HEK293 (cell line): ENCODE measurements at regions not wholly inside any gene's neighbourhood (a gene's known extent, or its start where the extent isn't known, plus 50 kb on each side); places are given as distances from the start of the nearest gene placed in this dataset.

Source experiments
- CTCF ChIA-PET: fragments of 350-600 bp; formaldehyde crosslinking; extraction: SDS; loops from one replicate; lab custom pipeline; 2021; ENCODE audit warnings: antibody characterized with exemption; lab: Yijun Ruan, JAX
- POLR2A ChIA-PET: fragments of 300-600 bp; formaldehyde crosslinking; extraction: SDS; loops from one replicate; lab custom pipeline; 2020; ENCODE audit warnings: antibody characterized with exemption, inconsistent platforms; lab: Yijun Ruan, JAX
- H3K27ac ChIP-seq: fragments of 200-500 bp; sonication (Bioruptor generic); 2 replicates; pipeline ENCODE4 v1.5.1; 2014; ENCODE audit warnings: low read depth, low read length, control low read depth, inconsistent platforms; ENCODE audit errors: extremely low read depth
- H3K36me3 ChIP-seq, 2 experiments: fragments of 200-500 bp in 1 of 2; sonication (Bioruptor generic) in 1 of 2; 1 replicate in 1 of 2; 2 replicates in 1 of 2; pipeline ENCODE4 v1.5.1; 2014 to 2017; ENCODE audit warnings: inconsistent platforms in 2 of 2, low read length in 2 of 2; ENCODE audit not compliant: control insufficient read depth in 2 of 2, insufficient read depth in 1 of 2
- H3K4me1 ChIP-seq: fragments of 200-500 bp; sonication (Bioruptor generic); 2 replicates; pipeline ENCODE4 v1.5.1; 2014; ENCODE audit warnings: mild to moderate bottlenecking, low read length, inconsistent platforms; ENCODE audit not compliant: control insufficient read depth, insufficient read depth
- H3K4me3 ChIP-seq: 2 replicates; pipeline ENCODE4 v1.5.1; 2011; ENCODE audit warnings: low read depth, mild to moderate bottlenecking, control low read depth, low read length, moderate library complexity
- H3K9me3 ChIP-seq: fragments of 200-500 bp; sonication (Bioruptor generic); 2 replicates; pipeline ENCODE4 v1.5.1; 2014; ENCODE audit warnings: low read depth, low read length, inconsistent platforms; ENCODE audit not compliant: control insufficient read depth, insufficient read depth
- TCF7L2 ChIP-seq: IDR thresholded peaks from 2 replicates; pipeline ENCODE4 v1.6.1; 2011; ENCODE audit warnings: low read depth, mild to moderate bottlenecking, inconsistent platforms, low read length, moderate library complexity, borderline replicate concordance
- YY2 ChIP-seq: fragments of 450-650 bp; formaldehyde crosslinking; IDR thresholded peaks from 2 replicates; pipeline ENCODE4 v1.5.1; 2016; ENCODE audit warnings: missing biosample characterization, missing genetic modification characterization
- ZBTB21 ChIP-seq: fragments of 450-650 bp; formaldehyde crosslinking; IDR thresholded peaks from 2 replicates; pipeline ENCODE4 v1.5.1; 2017; ENCODE audit warnings: missing biosample characterization, missing genetic modification characterization
- ZFHX2 ChIP-seq: fragments of 450-650 bp; formaldehyde crosslinking; conservative IDR thresholded peaks from 2 replicates; pipeline ENCODE4 v1.5.1; 2016; ENCODE audit warnings: missing biosample characterization, missing genetic modification characterization
- ZFP3 ChIP-seq: fragments of 450-650 bp; formaldehyde crosslinking; IDR thresholded peaks from 2 replicates; pipeline ENCODE4 v1.5.1; 2016; ENCODE audit warnings: low read depth, missing biosample characterization, missing genetic modification characterization
- ZNF26 ChIP-seq: fragments of 450-650 bp; formaldehyde crosslinking; IDR thresholded peaks from 2 replicates; pipeline ENCODE4 v1.5.1; 2016; ENCODE audit warnings: missing biosample characterization, missing genetic modification characterization
- ZNF302 ChIP-seq: fragments of 450-650 bp; formaldehyde crosslinking; IDR thresholded peaks from 2 replicates; pipeline ENCODE4 v1.5.1; 2016; ENCODE audit warnings: missing biosample characterization, missing genetic modification characterization, low read depth
- ZNF449 ChIP-seq: fragments of 450-650 bp; formaldehyde crosslinking; IDR thresholded peaks from 2 replicates; pipeline ENCODE4 v1.5.1; 2017; ENCODE audit warnings: missing biosample characterization, mild to moderate bottlenecking, missing genetic modification characterization, moderate library complexity
- ZNF596 ChIP-seq: fragments of 450-650 bp; IDR thresholded peaks from 2 replicates; pipeline ENCODE4 v1.5.0; 2018; ENCODE audit warnings: missing biosample characterization, mild to moderate bottlenecking, missing genetic modification characterization, moderate library complexity
- ZNF626 ChIP-seq: fragments of 450-650 bp; sonication (Bioruptor Pico); formaldehyde crosslinking; IDR thresholded peaks from 2 replicates; pipeline ENCODE4 v1.5.1; 2018; ENCODE audit warnings: missing biosample characterization, missing genetic modification characterization, inconsistent platforms
- ZNF639 ChIP-seq: fragments of 450-650 bp; formaldehyde crosslinking; IDR thresholded peaks from 2 replicates; pipeline ENCODE4 v1.5.1; 2016; ENCODE audit warnings: missing biosample characterization, missing genetic modification characterization
- ZNF747 ChIP-seq: fragments of 450-650 bp; formaldehyde crosslinking; IDR thresholded peaks from 2 replicates; pipeline ENCODE4 v1.5.1; 2016; ENCODE audit warnings: missing biosample characterization, missing genetic modification characterization
- ZNF791 ChIP-seq: fragments of 450-650 bp; formaldehyde crosslinking; IDR thresholded peaks from 2 replicates; pipeline ENCODE4 v1.5.1; 2016; ENCODE audit warnings: missing biosample characterization, missing genetic modification characterization
- ZSCAN23 ChIP-seq: fragments of 450-650 bp; formaldehyde crosslinking; IDR thresholded peaks from 2 replicates; pipeline ENCODE4 v1.5.1; 2016; ENCODE audit warnings: missing biosample characterization, missing genetic modification characterization
- ZXDB ChIP-seq: fragments of 450-650 bp; formaldehyde crosslinking; IDR thresholded peaks from 2 replicates; pipeline ENCODE4 v1.5.1; 2016; ENCODE audit warnings: missing biosample characterization, missing genetic modification characterization
- TF ChIP-seq, protein P1 (sequence below): fragments of 450-650 bp; formaldehyde crosslinking; IDR thresholded peaks from 2 replicates; pipeline ENCODE4 v1.5.1; 2016; ENCODE audit warnings: missing biosample characterization, missing genetic modification characterization
- TF ChIP-seq, protein P2 (sequence below): fragments of 450-650 bp; formaldehyde crosslinking; IDR thresholded peaks from 2 replicates; pipeline ENCODE4 v1.5.1; 2016; ENCODE audit warnings: missing biosample characterization, missing genetic modification characterization

DNA sequence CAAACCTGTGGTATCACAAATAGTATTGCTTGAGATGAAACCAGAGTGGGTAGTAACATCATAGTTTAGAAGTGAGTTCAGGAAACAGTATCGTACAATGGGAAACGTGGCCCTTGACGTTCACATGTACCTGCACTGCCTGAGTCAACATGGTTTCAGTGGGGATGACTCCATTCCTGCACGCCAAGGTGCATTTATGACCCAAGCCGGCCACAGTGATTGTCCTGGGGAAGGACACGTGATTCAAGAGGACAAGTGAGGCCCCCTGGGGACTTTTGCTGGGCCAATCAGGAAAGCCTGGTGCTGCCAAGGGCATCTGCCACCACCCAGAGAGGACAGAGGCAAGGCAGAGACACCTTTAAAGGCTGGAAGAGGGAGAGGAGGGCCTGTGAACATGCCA is 119.2 kb downstream of the AXIN2 start:
- ChIA-PET POLR2A (no interaction called here), CTCF (interaction anchor here (0.6 to 0.7 kb wide), 2 partner anchors 148 to 1925 kb away, joined by 3 to 4 read pairs; no protein-coding TSS in a partner anchor)
- TF ChIP-seq YY2 (tag by site-specific recombination) = no peak
- no peak for TF ChIP-seq ZBTB21 (tag by site-specific recombination)
- TF ChIP-seq TCF7L2 = no peak
- TF ChIP-seq, protein P1, sequence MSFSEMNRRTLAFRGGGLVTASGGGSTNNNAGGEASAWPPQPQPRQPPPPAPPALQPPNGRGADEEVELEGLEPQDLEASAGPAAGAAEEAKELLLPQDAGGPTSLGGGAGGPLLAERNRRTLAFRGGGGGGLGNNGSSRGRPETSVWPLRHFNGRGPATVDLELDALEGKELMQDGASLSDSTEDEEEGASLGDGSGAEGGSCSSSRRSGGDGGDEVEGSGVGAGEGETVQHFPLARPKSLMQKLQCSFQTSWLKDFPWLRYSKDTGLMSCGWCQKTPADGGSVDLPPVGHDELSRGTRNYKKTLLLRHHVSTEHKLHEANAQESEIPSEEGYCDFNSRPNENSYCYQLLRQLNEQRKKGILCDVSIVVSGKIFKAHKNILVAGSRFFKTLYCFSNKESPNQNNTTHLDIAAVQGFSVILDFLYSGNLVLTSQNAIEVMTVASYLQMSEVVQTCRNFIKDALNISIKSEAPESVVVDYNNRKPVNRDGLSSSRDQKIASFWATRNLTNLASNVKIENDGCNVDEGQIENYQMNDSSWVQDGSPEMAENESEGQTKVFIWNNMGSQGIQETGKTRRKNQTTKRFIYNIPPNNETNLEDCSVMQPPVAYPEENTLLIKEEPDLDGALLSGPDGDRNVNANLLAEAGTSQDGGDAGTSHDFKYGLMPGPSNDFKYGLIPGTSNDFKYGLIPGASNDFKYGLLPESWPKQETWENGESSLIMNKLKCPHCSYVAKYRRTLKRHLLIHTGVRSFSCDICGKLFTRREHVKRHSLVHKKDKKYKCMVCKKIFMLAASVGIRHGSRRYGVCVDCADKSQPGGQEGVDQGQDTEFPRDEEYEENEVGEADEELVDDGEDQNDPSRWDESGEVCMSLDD (tag by site-specific recombination) = no peak
- no peak for TF ChIP-seq ZNF449 (tag by site-specific recombination)
- TF ChIP-seq ZNF596 = no peak
- TF ChIP-seq ZFP3 (tag by site-specific recombination) = no peak
- no peak for TF ChIP-seq ZNF747 (tag by site-specific recombination)
- TF ChIP-seq ZFHX2 (tag by site-specific recombination) = no peak
- no peak for TF ChIP-seq ZSCAN23 (tag by site-specific recombination)
- no peak for TF ChIP-seq ZNF791 (tag by site-specific recombination)
- TF ChIP-seq ZXDB (tag by site-specific recombination) = no peak
- no peak for TF ChIP-seq ZNF639 (tag by site-specific recombination)
- TF ChIP-seq ZNF626 (tag by site-specific recombination) = no peak
- TF ChIP-seq ZNF26 (tag by site-specific recombination) = no peak
- TF ChIP-seq, protein P2, sequence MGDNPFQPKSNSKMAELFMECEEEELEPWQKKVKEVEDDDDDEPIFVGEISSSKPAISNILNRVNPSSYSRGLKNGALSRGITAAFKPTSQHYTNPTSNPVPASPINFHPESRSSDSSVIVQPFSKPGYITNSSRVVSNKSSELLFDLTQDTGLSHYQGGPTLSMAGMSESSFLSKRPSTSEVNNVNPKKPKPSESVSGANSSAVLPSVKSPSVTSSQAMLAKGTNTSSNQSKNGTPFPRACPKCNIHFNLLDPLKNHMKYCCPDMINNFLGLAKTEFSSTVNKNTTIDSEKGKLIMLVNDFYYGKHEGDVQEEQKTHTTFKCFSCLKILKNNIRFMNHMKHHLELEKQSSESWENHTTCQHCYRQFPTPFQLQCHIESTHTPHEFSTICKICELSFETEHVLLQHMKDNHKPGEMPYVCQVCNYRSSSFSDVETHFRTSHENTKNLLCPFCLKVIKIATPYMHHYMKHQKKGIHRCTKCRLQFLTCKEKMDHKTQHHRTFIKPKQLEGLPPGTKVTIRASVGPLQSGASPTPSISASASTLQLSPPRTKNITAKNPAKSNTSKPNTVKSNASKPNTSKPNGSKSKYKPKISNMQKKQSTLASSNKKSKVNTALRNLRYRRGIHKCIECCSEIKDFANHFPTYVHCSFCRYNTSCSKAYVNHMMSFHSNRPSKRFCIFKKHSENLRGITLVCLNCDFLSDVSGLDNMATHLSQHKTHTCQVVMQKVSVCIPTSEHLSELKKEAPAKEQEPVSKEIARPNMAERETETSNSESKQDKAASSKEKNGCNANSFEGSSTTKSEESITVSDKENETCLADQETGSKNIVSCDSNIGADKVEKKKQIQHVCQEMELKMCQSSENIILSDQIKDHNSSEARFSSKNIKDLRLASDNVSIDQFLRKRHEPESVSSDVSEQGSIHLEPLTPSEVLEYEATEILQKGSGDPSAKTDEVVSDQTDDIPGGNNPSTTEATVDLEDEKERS (tag by site-specific recombination) = no peak
- TF ChIP-seq ZNF302 (tag by site-specific recombination) = no peak
- Histone ChIP-seq H3K27ac (no peak overlapping the region), H3K4me1 (no peaks in the 10 kb centered on the region), H3K4me3 (no peak overlapping the region), H3K9me3 (no peaks in the 10 kb centered on the region), H3K36me3 (no peaks in the 10 kb centered on the region)
